Keratinocyte (primary cell): ENCODE measurements at regions not wholly inside any gene's neighbourhood (a gene's known extent, or its start where the extent isn't known, plus 50 kb on each side); places are given as distances from the start of the nearest gene placed in this dataset.

ENCODE experiments used
- DNase-seq: peaks from one replicate; pipeline ENCODE4 v3.0.0-alpha.2; 2011; ENCODE audit warnings: low read depth, missing footprints, low spot score
- FAIRE-seq: peaks from 2 replicates; lab custom pipeline; 2011; peaks lifted over from hg19 to GRCh38; lab: Jason Lieb, UNC
- H2AFZ ChIP-seq: 2 replicates; pipeline ENCODE4 v1.6.0; 2012; ENCODE audit warnings: low read length, control low read depth, inconsistent platforms; ENCODE audit not compliant: control insufficient read depth
- H3K27ac ChIP-seq: 2 replicates; pipeline ENCODE4 v1.5.1; 2011; ENCODE audit warnings: low read length; ENCODE audit not compliant: control insufficient read depth, insufficient read depth
- H3K27me3 ChIP-seq: 3 replicates; pipeline ENCODE4 v1.6.0; 2011; ENCODE audit warnings: low read length; ENCODE audit not compliant: control insufficient read depth, insufficient read depth; ENCODE audit errors: extremely low read depth
- H3K36me3 ChIP-seq, 2 experiments: 2 replicates in 1 of 2; 3 replicates in 1 of 2; pipeline ENCODE4 v1.5.1; 2011; ENCODE audit warnings: low read length in 2 of 2, mild to moderate bottlenecking in 1 of 2; ENCODE audit not compliant: control insufficient read depth in 2 of 2, insufficient read depth in 2 of 2; ENCODE audit errors: extremely low read depth in 1 of 2
- H3K4me1 ChIP-seq: 3 replicates; pipeline ENCODE4 v1.5.1; 2011; ENCODE audit warnings: low read length; ENCODE audit not compliant: control insufficient read depth, insufficient read depth; ENCODE audit errors: extremely low read depth
- H3K4me2 ChIP-seq: 3 replicates; pipeline ENCODE4 v1.6.0; 2011; ENCODE audit warnings: low read depth, low read length; ENCODE audit not compliant: control insufficient read depth, insufficient read depth; ENCODE audit errors: extremely low read depth
- H3K4me3 ChIP-seq, 3 experiments: fragments of 200-600 bp in 1 of 3; sonication (generic) in 1 of 3; 2 replicates in 2 of 3; 3 replicates in 1 of 3; pipeline ENCODE4 v1.5.1; 2011 to 2016; ENCODE audit warnings: low read length in 3 of 3, mild to moderate bottlenecking in 3 of 3, control low read depth in 2 of 3, inconsistent platforms in 1 of 3, low read depth in 1 of 3, mixed read lengths in 1 of 3, mixed run types in 1 of 3, moderate library complexity in 1 of 3; ENCODE audit not compliant: control insufficient read depth in 2 of 3, insufficient read depth in 2 of 3; ENCODE audit errors: extremely low read depth in 1 of 3
- H3K79me2 ChIP-seq: 2 replicates; pipeline ENCODE4 v1.6.0; 2012; ENCODE audit warnings: low read length; ENCODE audit not compliant: control insufficient read depth, insufficient read depth
- H3K9ac ChIP-seq: 3 replicates; pipeline ENCODE4 v1.6.0; 2011; ENCODE audit warnings: low read length; ENCODE audit not compliant: control insufficient read depth, insufficient read depth; ENCODE audit errors: extremely low read depth
- H3K9me1 ChIP-seq: 3 replicates; pipeline ENCODE4 v1.6.0; 2011; ENCODE audit warnings: low read length; ENCODE audit not compliant: control insufficient read depth, insufficient read depth; ENCODE audit errors: extremely low read depth
- H3K9me3 ChIP-seq: 2 replicates; pipeline ENCODE4 v1.5.1; 2012; ENCODE audit warnings: low read depth, low read length; ENCODE audit not compliant: control insufficient read depth
- H4K20me1 ChIP-seq: 3 replicates; pipeline ENCODE4 v1.6.0; 2011; ENCODE audit warnings: low read length; ENCODE audit not compliant: control insufficient read depth, insufficient read depth; ENCODE audit errors: extremely low read depth
- EZH2 ChIP-seq: IDR thresholded peaks from one replicate; pipeline ENCODE4 v1.6.1; 2012; ENCODE audit warnings: inconsistent platforms, mild to moderate bottlenecking, low read length, moderate library complexity
- dilution Hi-C: fragments of 300-500 bp; cut with MboI; formaldehyde crosslinking; loops from one replicate; pipeline ENCODE4 v1.7.0; 2020; ENCODE audit warnings: low sequenced_read_pairs; ENCODE audit not compliant: extremely low pct_ligation_motif_present
- TF ChIP-seq, protein P1 (sequence below), 3 experiments: IDR thresholded peaks in 1 of 3; conservative IDR thresholded peaks in 1 of 3; optimal IDR thresholded peaks in 1 of 3; 2 replicates in 2 of 3; 3 replicates in 1 of 3; pipeline versions ENCODE3 to v1.5.1; 2011; ENCODE audit warnings: low read length in 3 of 3, mild to moderate bottlenecking in 3 of 3, moderate library complexity in 2 of 3, control low read depth in 1 of 3, inconsistent platforms in 1 of 3; ENCODE audit not compliant: insufficient read depth in 2 of 3; ENCODE audit errors: extremely low read depth in 1 of 3

DNA sequence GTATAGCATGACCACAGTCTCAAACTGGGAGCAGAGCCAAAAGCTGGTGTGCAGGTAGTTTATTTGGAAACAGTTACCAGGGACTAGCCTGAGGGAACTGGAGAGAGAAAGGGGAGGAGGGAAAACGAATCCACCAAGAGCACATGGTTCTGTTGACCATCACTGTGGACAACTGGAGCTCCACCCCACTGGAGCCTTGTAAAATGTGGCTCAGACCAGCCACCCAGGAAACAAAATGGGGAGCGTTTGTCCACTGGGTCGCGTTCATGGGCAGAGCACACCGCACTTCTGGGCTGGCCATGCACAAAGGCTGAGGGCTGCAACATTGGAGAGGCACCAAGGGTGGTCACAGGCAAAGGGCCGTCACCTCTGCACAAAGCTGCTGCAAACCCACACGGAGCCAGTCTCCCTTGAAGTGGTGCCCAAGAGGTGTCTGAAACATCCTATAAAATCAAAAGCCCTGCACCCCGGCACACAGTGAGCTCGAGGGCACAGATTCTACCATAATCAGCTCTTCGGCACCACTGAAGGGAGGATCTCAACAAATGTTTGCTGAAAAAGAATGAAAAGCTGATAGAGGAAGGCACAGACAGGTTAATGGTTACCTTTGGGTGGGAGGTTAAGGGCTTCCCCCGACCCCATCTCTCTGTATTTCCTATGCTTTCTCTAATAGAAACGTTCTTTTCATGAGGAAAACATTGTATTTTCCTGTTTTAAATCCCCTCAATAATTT is 192.9 kb downstream of the INHBB start:
- Histone ChIP-seq H3K79me2 (no peaks in the 10 kb centered on the region), H3K9ac (no peak overlapping the region), H3K4me1 (peaks cover 6% of the 10 kb centered on the region), H3K27me3 (peaks cover 13% of the 10 kb centered on the region), H3K4me2 (no peak overlapping the region), H3K9me3 (no peaks in the 10 kb centered on the region), H4K20me1 (no peaks in the 10 kb centered on the region), H3K36me3 (no peaks in the 10 kb centered on the region), H2AFZ (no peak overlapping the region), H3K9me1 (no peaks in the 10 kb centered on the region), H3K27ac (no peak overlapping the region), H3K4me3 (no peak overlapping the region)
- dilution Hi-C loops, result no loop called here
- no peak for FAIRE-seq
- no peak for DNase-seq
- TF ChIP-seq, protein P1, sequence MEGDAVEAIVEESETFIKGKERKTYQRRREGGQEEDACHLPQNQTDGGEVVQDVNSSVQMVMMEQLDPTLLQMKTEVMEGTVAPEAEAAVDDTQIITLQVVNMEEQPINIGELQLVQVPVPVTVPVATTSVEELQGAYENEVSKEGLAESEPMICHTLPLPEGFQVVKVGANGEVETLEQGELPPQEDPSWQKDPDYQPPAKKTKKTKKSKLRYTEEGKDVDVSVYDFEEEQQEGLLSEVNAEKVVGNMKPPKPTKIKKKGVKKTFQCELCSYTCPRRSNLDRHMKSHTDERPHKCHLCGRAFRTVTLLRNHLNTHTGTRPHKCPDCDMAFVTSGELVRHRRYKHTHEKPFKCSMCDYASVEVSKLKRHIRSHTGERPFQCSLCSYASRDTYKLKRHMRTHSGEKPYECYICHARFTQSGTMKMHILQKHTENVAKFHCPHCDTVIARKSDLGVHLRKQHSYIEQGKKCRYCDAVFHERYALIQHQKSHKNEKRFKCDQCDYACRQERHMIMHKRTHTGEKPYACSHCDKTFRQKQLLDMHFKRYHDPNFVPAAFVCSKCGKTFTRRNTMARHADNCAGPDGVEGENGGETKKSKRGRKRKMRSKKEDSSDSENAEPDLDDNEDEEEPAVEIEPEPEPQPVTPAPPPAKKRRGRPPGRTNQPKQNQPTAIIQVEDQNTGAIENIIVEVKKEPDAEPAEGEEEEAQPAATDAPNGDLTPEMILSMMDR (optimal IDR thresholded peaks at IDR 0.05 in 1 of 3, IDR thresholded peaks at IDR 0.05 in 1 of 3, conservative IDR thresholded peaks at IDR 0.05 in 1 of 3; ENCODE audit: extremely low read depth in 1 of 3, insufficient read depth in 2 of 3, low read length in 3 of 3), result no peak
- TF ChIP-seq EZH2, result no peak

DNA sequence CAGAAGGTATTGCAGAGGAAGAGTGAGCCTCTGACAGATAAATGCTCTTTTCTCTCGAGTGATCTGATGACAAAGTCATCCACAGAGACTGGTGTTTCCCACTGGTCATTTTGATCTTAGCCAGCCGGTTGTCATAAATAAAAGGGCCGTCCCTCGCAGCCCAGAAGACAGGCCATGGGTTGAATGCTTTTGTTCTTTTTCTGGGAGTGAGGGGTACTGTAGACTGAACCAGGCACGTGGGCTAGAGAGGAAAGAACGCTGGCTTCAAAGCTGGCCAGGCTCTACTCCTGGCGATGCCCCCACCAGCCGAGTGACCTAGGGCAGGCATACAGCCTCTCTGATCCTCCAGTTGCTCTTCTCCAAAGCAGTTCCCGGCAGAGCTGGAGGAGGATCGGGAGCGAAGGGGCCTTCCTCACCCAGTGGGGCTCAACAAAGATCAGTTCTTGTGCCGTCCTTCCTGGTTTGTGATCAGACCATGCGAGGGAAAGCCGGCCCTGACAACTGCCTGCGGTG is 193.5 kb downstream of the INHBB start:
- Histone ChIP-seq H4K20me1 (no peaks in the 10 kb centered on the region), H3K9ac (no peak overlapping the region), H3K27ac (no peak overlapping the region), H3K9me3 (no peaks in the 10 kb centered on the region), H3K36me3 (no peaks in the 10 kb centered on the region), H3K79me2 (no peaks in the 10 kb centered on the region), H3K4me1 (peaks cover 6% of the 10 kb centered on the region), H3K4me2 (no peak overlapping the region), H3K9me1 (no peaks in the 10 kb centered on the region), H3K4me3 (no peak overlapping the region), H3K27me3 (peaks cover 10% of the 10 kb centered on the region), H2AFZ (no peak overlapping the region)
- DNase-seq (no peak), FAIRE-seq (no peak)
- dilution Hi-C loops, result no loop called here
- TF ChIP-seq EZH2, result no peak
- TF ChIP-seq, protein P1 (optimal IDR thresholded peaks at IDR 0.05 in 1 of 3, IDR thresholded peaks at IDR 0.05 in 1 of 3, conservative IDR thresholded peaks at IDR 0.05 in 1 of 3; ENCODE audit: extremely low read depth in 1 of 3, insufficient read depth in 2 of 3, low read length in 3 of 3), result no peak
